ENCODE measurements at regions not wholly inside any gene's neighbourhood (a gene's known extent, or its start where the extent isn't known, plus 50 kb on each side); places are given as distances from the start of the nearest gene placed in this dataset.

DNA sequence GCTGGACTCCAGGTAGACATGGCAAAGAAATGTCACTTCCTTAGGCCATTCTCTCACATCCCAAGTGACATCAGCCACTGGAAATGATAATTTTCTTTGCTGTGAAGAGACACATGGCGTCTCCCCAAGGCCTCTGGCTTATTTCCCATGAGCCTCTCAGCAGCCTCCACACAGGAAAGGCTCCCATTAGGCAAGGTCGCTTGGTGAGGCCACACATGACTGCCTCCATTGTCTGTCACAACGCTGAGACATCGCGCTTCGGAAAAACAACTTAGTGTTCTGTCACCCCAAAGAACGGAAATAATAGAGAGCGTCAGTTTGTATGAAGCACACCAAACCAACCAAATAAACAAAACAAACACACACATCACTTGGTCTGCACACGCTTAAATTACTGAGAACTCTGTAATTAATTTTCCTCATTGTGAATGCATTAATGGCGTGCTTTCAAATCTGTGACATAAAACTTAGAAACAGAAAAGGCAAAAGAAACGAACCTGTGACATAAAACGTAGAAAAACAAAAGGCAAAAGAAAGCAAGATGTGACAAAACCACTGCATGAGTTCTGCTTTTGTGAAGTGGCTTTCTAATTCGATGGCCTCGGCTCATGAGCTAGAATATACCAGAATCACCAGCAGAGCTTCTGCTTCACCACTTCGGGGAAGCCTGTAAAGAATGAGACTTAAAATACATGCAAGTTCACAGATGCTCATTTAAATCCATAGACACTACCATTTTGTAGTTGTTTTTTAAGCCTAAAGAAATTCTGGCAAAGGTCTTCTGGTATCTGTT is 404.2 kb upstream of the SGCG start:
- intact Hi-C loops (cut with micrococcal nuclease; ENCODE audit: unreplicated experiment) (no loop called here), in situ Hi-C loops (cut with HindIII; ENCODE audit: low pct_unique_long_range_greater_than_20kb, low sequenced_read_pairs) (no loop called here)
- Histone ChIP-seq H3K36me3 (ENCODE audit: control insufficient read depth, insufficient read depth, low read length) (no peaks in the 10 kb centered on the region), H3K9me3 (ENCODE audit: control insufficient read depth, insufficient read depth, low read depth, low read length) (no peaks in the 10 kb centered on the region), H3K4me1 (ENCODE audit: control insufficient read depth, insufficient read depth, low read length) (no peaks in the 10 kb centered on the region), H3K4me3 (ENCODE audit: low read depth in 2 of 2, low read length in 2 of 2) (no peak overlapping the region), H3K27ac (ENCODE audit: low read length) (no peak overlapping the region), H3K27me3 (ENCODE audit: control insufficient read depth, insufficient read depth, low read length) (no peaks in the 10 kb centered on the region)
- DNase-seq (ENCODE audit: low read depth, low spot score): no peak
- POLR2A ChIA-PET: no interaction called here
- TF ChIP-seq SIN3A (IDR thresholded peaks at IDR 0.05; ENCODE audit: borderline replicate concordance, insufficient read depth, low read depth, low read length) (no peak), POLR2AphosphoS5 (IDR thresholded peaks at IDR 0.05; ENCODE audit: low read depth, low read length) (no peak), TCF7L2 (IDR thresholded peaks at IDR 0.05; ENCODE audit: low read depth, low read length) (no peak)
- TF ChIP-seq, protein P1, sequence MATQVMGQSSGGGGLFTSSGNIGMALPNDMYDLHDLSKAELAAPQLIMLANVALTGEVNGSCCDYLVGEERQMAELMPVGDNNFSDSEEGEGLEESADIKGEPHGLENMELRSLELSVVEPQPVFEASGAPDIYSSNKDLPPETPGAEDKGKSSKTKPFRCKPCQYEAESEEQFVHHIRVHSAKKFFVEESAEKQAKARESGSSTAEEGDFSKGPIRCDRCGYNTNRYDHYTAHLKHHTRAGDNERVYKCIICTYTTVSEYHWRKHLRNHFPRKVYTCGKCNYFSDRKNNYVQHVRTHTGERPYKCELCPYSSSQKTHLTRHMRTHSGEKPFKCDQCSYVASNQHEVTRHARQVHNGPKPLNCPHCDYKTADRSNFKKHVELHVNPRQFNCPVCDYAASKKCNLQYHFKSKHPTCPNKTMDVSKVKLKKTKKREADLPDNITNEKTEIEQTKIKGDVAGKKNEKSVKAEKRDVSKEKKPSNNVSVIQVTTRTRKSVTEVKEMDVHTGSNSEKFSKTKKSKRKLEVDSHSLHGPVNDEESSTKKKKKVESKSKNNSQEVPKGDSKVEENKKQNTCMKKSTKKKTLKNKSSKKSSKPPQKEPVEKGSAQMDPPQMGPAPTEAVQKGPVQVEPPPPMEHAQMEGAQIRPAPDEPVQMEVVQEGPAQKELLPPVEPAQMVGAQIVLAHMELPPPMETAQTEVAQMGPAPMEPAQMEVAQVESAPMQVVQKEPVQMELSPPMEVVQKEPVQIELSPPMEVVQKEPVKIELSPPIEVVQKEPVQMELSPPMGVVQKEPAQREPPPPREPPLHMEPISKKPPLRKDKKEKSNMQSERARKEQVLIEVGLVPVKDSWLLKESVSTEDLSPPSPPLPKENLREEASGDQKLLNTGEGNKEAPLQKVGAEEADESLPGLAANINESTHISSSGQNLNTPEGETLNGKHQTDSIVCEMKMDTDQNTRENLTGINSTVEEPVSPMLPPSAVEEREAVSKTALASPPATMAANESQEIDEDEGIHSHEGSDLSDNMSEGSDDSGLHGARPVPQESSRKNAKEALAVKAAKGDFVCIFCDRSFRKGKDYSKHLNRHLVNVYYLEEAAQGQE (IDR thresholded peaks at IDR 0.05; ENCODE audit: insufficient read depth in 1 of 2, low read depth in 2 of 2, low read length in 1 of 2): no peak
- TF ChIP-seq, protein P2, sequence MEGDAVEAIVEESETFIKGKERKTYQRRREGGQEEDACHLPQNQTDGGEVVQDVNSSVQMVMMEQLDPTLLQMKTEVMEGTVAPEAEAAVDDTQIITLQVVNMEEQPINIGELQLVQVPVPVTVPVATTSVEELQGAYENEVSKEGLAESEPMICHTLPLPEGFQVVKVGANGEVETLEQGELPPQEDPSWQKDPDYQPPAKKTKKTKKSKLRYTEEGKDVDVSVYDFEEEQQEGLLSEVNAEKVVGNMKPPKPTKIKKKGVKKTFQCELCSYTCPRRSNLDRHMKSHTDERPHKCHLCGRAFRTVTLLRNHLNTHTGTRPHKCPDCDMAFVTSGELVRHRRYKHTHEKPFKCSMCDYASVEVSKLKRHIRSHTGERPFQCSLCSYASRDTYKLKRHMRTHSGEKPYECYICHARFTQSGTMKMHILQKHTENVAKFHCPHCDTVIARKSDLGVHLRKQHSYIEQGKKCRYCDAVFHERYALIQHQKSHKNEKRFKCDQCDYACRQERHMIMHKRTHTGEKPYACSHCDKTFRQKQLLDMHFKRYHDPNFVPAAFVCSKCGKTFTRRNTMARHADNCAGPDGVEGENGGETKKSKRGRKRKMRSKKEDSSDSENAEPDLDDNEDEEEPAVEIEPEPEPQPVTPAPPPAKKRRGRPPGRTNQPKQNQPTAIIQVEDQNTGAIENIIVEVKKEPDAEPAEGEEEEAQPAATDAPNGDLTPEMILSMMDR (IDR thresholded peaks at IDR 0.05): no peak
- no peak for ATAC-seq
- CTCF ChIA-PET: no interaction called here
- no TSS peak for BruUV-seq (replicated peaks)

DNA sequence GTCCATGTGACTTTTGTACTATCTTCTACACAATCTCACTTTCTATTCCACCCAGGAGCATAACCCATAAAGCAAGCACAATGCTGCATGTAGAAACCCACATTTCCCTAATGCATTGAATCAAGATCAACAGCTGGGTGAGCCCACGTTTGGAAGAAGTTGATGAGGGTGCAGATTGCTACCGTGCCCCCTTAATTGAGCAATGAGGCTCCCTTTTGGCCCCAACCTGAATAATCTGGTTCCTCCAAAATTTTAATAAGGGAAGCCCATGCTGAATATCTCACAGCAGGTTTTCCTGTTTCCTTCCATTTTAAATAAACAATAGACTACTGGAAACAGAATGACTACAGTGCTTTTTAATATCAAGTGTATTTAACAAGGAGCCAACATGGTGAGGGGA is 403.6 kb upstream of the SGCG start:
- Histone ChIP-seq H3K27me3 (ENCODE audit: control insufficient read depth, insufficient read depth, low read length) (no peaks in the 10 kb centered on the region), H3K9me3 (ENCODE audit: control insufficient read depth, insufficient read depth, low read depth, low read length) (no peaks in the 10 kb centered on the region), H3K4me1 (ENCODE audit: control insufficient read depth, insufficient read depth, low read length) (no peaks in the 10 kb centered on the region), H3K36me3 (ENCODE audit: control insufficient read depth, insufficient read depth, low read length) (no peaks in the 10 kb centered on the region), H3K4me3 (ENCODE audit: low read depth in 2 of 2, low read length in 2 of 2) (no peak overlapping the region), H3K27ac (ENCODE audit: low read length) (no peak overlapping the region)
- DNase-seq (ENCODE audit: low read depth, low spot score) (no peak), ATAC-seq (no peak)
- no TSS peak for BruUV-seq (replicated peaks)
- intact Hi-C loops (cut with micrococcal nuclease; ENCODE audit: unreplicated experiment): no loop called here
- in situ Hi-C loops (cut with HindIII; ENCODE audit: low pct_unique_long_range_greater_than_20kb, low sequenced_read_pairs): no loop called here
- CTCF ChIA-PET: no interaction called here
- TF ChIP-seq, protein P2 (IDR thresholded peaks at IDR 0.05): no peak
- POLR2A ChIA-PET: no interaction called here
